K562 (cell line): ENCODE measurements at regions not wholly inside any gene's neighbourhood (a gene's known extent, or its start where the extent isn't known, plus 50 kb on each side); places are given as distances from the start of the nearest gene placed in this dataset.

Source experiments
- CTCF ChIP-seq, 3 experiments: IDR thresholded peaks in 2 of 3; conservative IDR thresholded peaks in 1 of 3; 2 replicates each; pipeline ENCODE4 v1.5.1; 2011 to 2012; ENCODE audit warnings: low read length in 3 of 3, mild to moderate bottlenecking in 3 of 3, control low read depth in 2 of 3, improper control_type of control experiment in 1 of 3, inconsistent platforms in 1 of 3, low read depth in 1 of 3, mixed read lengths in 1 of 3, moderate library complexity in 1 of 3; ENCODE audit not compliant: insufficient read depth in 2 of 3
- SNAPC5 ChIP-seq: fragments of 250-450 bp; sonication (Bioruptor Pico); IDR thresholded peaks from 2 replicates; pipeline ENCODE4 v1.8.0; 2021; ENCODE audit warnings: moderate library complexity, mild to moderate bottlenecking, inconsistent platforms
- ZNF830 ChIP-seq: fragments of 250-450 bp; sonication (Bioruptor Pico); IDR thresholded peaks from 2 replicates; pipeline ENCODE4 v1.5.0; 2021; ENCODE audit warnings: mild to moderate bottlenecking
- TF ChIP-seq, protein P1 (sequence below): fragments of 450-650 bp; formaldehyde crosslinking; IDR thresholded peaks from 2 replicates; pipeline ENCODE4 v1.4.0; 2022; ENCODE audit warnings: mild to moderate bottlenecking, moderate library complexity

DNA sequence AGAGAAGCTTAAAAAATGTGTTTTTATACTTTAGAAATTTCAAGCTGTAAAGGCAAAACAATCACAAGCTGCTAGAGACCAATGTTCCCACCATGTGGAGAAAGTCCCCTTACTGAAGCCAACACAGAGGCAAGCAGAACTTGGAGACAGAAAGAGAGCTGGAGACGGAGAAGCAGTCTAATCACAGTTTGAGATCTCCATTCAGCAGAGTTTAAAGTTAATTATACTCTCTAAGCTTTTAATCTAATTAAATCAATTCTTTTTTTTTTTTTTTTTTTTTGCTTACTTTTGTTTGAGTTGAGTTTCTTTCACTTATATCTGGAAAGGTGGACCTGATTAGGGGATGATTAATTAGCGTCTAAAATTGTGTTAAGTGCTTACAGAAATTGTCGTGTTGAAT lies 1534.3 kb downstream of the MAT2B start:
- TF ChIP-seq, protein P1, sequence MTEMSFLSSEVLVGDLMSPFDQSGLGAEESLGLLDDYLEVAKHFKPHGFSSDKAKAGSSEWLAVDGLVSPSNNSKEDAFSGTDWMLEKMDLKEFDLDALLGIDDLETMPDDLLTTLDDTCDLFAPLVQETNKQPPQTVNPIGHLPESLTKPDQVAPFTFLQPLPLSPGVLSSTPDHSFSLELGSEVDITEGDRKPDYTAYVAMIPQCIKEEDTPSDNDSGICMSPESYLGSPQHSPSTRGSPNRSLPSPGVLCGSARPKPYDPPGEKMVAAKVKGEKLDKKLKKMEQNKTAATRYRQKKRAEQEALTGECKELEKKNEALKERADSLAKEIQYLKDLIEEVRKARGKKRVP (CRISPR knock-in tag), result no peak
- TF ChIP-seq SNAPC5 (no peak), ZNF830 (CRISPR knock-in tag) (no peak), CTCF (IDR thresholded peaks at IDR 0.05 in 2 of 3, conservative IDR thresholded peaks at IDR 0.05 in 1 of 3; ENCODE audit: insufficient read depth in 2 of 3, low read depth in 1 of 3, low read length in 3 of 3) (no peak)
